Dendritic cell treated with granulocyte-macrophage colony-stimulating factor and Interleukin-4, amounts not matched to agents 40 ng/mL and 50 ng/mL, for 4 days (primary cell): ENCODE measurements at regions not wholly inside any gene's neighbourhood (a gene's known extent, or its start where the extent isn't known, plus 50 kb on each side); places are given as distances from the start of the nearest gene placed in this dataset.
"Not testable (repeated sequence)": the region's sequence is repeated elsewhere in the genome, so short reads cannot be mapped to it uniquely, and the experiment has no call there.

Experiments used
- H3K27ac Mint-ChIP-seq: one replicate; pipeline ENCODE4 v1.8.0; 2022; ENCODE audit warnings: mild to moderate bottlenecking, mixed read lengths
- H3K27me3 Mint-ChIP-seq: one replicate; pipeline ENCODE4 v1.8.0; 2022; ENCODE audit warnings: mild to moderate bottlenecking, mixed read lengths
- H3K36me3 Mint-ChIP-seq: one replicate; pipeline ENCODE4 v1.8.0; 2022; ENCODE audit warnings: low read depth, mixed read lengths
- H3K4me1 Mint-ChIP-seq: one replicate; pipeline ENCODE4 v1.8.0; 2022; ENCODE audit warnings: low read depth, mixed read lengths
- H3K4me3 Mint-ChIP-seq: one replicate; pipeline ENCODE4 v1.8.0; 2022; ENCODE audit warnings: mild to moderate bottlenecking, moderate library complexity, mixed read lengths
- H3K9me3 Mint-ChIP-seq: one replicate; pipeline ENCODE4 v1.8.0; 2022; ENCODE audit warnings: mixed read lengths
- intact Hi-C: fragments of 100-400 bp; cut with micrococcal nuclease; formaldehyde crosslinking; loops from one replicate; pipeline ENCODE4 v1.15.0; 2022

DNA sequence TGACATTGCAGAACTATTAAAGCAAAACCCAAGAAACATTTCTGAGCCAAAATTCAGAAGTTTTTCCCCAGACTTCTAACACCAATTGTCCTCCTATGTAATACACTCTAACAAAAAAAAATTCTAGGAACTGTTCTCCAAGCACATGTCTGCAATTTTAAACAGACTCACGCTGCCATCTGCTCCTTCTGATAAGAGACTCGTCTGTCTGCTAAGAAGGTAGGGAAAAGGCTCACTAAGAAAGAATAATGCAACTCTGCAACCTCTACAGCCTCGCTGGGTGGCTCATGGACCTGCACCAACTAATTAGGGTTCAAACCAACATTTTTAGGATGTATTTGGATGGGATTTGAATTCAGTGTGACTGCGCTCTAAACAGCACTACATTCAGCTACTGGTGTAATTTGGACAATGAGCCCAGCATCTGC, 366.5 kb downstream of the DSC3 start:
- Mint-ChIP-seq H3K27ac (no peak overlapping the region), H3K4me3 (no peak overlapping the region)
- intact Hi-C loops, result no loop called here

DNA sequence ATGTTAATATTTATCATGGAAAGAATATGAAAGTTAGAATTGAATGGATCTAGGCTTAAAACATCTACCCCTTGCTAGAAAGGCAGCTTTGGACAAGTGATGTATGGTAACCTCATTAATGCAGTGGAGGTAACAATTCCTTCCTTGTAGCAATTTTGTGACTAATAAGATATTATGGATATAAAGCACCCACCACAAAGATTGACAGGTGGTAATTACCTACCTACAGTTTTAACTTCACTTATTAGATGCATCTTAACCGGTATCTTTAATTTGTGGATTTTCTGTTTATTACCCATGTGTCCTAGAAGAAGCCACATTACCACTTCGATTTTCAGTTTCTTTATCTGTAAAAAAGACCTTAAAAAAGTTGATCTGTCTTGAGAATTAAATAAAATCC, 367.0 kb downstream of the DSC3 start:
- no peak overlapping the region for H3K27ac Mint-ChIP-seq
- no peak overlapping the region for H3K4me3 Mint-ChIP-seq
- no peaks in the 10 kb centered on the region for H3K4me1 Mint-ChIP-seq
- intact Hi-C loops, result no loop called here
- H3K27me3 Mint-ChIP-seq, result no peaks in the 10 kb centered on the region
- H3K9me3 Mint-ChIP-seq, result no peaks in the 10 kb centered on the region
- H3K36me3 Mint-ChIP-seq, result no peaks in the 10 kb centered on the region

More for the DNA sequence above, 366.5 kb downstream of the DSC3 start:
- H3K9me3 Mint-ChIP-seq, result no peaks in the 10 kb centered on the region
- no peaks in the 10 kb centered on the region for H3K36me3 Mint-ChIP-seq
- H3K4me1 Mint-ChIP-seq, result no peaks in the 10 kb centered on the region
- H3K27me3 Mint-ChIP-seq, result no peaks in the 10 kb centered on the region

DNA sequence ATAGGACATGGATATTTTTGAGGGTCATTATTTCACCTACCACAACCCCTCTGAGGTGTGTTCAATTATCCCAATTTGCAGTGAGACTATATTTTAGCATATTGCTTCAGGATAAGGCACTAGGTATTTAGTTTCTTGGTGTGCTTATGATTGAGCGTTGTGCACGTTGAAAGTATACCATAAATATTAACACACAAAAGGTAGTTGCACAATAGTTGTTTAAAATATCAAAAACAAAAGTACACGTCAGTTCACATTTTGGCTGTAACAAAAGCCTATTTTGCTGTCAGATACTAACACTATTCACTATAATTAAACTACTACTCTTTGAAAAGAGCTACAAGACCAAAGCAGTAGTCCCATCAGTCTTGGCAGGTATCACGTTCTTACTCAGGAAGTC, 367.5 kb downstream of the DSC3 start:
- Mint-ChIP-seq H3K27me3 (no peaks in the 10 kb centered on the region), H3K36me3 (no peaks in the 10 kb centered on the region), H3K27ac (no peak overlapping the region), H3K4me3 (no peak overlapping the region), H3K9me3 (no peaks in the 10 kb centered on the region), H3K4me1 (no peaks in the 10 kb centered on the region)
- intact Hi-C loops, result no loop called here

DNA sequence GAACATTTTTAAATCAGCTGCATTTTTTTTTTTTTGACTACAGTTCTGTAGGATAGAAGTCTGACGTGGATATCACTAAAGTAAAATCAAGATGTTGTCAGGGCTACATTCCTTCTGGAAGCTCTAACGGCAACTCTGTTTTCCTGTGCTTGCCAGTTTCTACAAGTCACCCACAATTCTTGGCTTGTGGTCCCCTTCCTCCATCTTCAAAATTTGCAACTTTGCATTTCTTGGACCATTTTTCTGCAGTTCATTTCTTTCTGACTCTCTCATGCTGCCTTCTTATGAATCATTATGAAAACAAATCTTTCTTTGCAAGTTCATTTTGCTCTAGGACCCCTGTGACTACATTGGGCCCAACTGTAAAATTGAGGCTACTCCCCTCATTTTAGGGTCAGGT, 367.9 kb downstream of the DSC3 start:
- Mint-ChIP-seq H3K4me1 (no peaks in the 10 kb centered on the region), H3K36me3 (no peaks in the 10 kb centered on the region), H3K27ac (no peak overlapping the region), H3K4me3 (no peak overlapping the region), H3K27me3 (no peaks in the 10 kb centered on the region), H3K9me3 (no peaks in the 10 kb centered on the region)
- intact Hi-C loops, result no loop called here

DNA sequence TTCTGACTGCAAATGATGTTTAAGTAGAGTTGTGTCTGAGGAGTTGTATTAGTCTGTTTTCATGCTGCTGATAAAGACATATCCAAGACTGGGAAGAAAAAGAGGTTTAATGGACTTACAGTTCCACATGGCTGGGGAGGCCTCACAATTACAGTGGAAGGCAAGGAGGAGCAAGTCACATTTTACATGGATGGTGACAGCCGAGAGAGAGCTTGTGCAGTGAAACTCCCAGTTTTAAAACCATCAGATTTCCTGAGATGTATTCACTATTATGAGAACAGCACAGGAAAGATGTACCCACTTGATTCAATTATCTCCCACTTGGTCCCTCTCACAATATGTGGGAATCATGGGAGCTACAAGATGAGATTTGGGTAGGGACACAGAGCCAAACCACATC, 370.1 kb downstream of the DSC3 start:
- H3K4me3 Mint-ChIP-seq, H3K4me1 Mint-ChIP-seq, H3K27me3 Mint-ChIP-seq, intact Hi-C loops, H3K36me3 Mint-ChIP-seq, H3K27ac Mint-ChIP-seq, H3K9me3 Mint-ChIP-seq: not testable (repeated sequence)

DNA sequence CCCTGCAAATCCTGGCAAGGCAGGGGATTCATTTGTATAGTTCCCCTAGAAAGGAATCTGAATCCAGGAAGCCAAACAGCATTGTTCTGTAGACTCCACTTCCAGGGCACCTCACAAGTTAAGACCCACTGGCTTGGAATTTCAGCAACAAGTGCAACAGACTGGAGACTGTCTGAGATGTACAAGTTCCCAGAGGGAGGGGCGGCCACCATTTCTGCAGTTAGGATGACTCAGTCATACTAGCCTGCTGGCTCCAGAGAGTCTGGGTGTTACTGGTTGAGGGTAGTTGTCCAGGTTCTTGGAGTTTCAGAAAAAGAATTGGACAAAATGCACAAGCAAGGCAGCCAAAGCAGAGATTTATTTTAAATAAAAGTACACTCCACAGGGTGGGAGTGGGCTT, 384.2 kb downstream of the DSC3 start:
- Mint-ChIP-seq H3K27ac (no peak overlapping the region), H3K4me3 (no peak overlapping the region), H3K36me3 (no peaks in the 10 kb centered on the region), H3K9me3 (peaks cover 43% of the 10 kb centered on the region), H3K27me3 (no peaks in the 10 kb centered on the region), H3K4me1 (no peaks in the 10 kb centered on the region)
- intact Hi-C loops, result no loop called here

DNA sequence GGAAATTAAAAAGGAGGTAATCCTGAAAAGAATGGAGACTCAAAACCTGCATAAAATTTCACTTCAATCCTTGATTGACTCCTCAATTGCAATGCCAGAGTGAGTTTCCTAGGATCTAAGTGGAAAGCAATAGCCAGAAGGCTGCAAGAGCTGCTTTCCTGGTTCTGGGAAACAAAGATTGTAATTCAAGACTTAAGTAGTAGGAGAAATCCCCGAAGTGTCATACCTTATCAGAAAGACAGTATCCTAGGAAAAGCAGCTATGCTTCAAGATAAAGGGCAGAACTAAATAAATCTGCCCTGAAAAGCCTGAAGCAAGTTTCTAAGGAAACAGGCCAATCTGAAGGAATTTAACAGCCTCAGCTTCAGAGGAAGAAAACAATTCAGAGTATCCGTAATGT, 390.2 kb downstream of the DSC3 start:
- intact Hi-C loops, result no loop called here
- Mint-ChIP-seq H3K4me3 (no peak overlapping the region), H3K27me3 (no peaks in the 10 kb centered on the region), H3K36me3 (no peaks in the 10 kb centered on the region), H3K9me3 (no peaks in the 10 kb centered on the region), H3K27ac (no peak overlapping the region), H3K4me1 (no peaks in the 10 kb centered on the region)

DNA sequence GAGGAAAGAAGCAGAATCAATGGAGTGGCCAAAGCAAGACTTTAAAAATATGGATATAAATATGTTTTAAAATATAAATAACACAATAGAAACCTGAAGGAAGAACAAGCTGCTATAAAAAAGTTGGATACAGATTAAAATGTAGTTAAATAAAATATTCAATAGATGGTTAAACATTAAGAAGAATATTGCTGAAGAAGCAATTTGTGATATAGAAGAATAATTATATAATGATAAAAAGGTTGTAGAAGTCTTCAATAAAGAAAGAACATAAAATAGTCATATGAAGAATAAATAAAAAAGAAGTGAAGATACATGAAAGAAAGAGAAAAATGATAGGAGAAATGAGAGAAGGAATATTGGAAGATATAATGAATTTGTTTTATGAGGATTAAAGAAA, 392.0 kb downstream of the DSC3 start:
- no peaks in the 10 kb centered on the region for H3K27me3 Mint-ChIP-seq
- no peaks in the 10 kb centered on the region for H3K36me3 Mint-ChIP-seq
- intact Hi-C loops, result no loop called here
- no peak overlapping the region for H3K4me3 Mint-ChIP-seq
- no peak overlapping the region for H3K27ac Mint-ChIP-seq
- no peaks in the 10 kb centered on the region for H3K9me3 Mint-ChIP-seq
- no peaks in the 10 kb centered on the region for H3K4me1 Mint-ChIP-seq

DNA sequence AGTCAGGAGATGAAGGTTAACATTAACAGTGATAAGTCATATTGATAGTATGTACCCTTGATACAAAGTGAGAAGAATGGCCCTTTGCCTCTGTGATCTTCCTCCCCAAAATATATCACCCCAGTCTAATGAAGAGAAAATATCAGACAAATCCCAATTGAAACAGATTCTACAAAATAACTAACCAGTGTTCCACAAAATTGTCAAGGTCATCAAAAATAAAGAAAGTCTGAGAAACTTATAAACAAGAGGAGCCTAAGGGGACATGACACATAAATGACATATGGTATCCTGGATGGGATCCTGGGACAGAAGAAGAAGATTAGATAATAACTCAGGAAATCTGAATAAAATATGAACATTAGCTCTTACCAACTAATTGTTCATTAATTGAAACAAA, 398.4 kb downstream of the DSC3 start:
- H3K4me1 Mint-ChIP-seq, result no peaks in the 10 kb centered on the region
- intact Hi-C loops, result no loop called here
- H3K36me3 Mint-ChIP-seq, result no peaks in the 10 kb centered on the region
- H3K4me3 Mint-ChIP-seq, result no peak overlapping the region
- H3K27me3 Mint-ChIP-seq, result no peaks in the 10 kb centered on the region
- no peak overlapping the region for H3K27ac Mint-ChIP-seq
- H3K9me3 Mint-ChIP-seq, result no peaks in the 10 kb centered on the region

DNA sequence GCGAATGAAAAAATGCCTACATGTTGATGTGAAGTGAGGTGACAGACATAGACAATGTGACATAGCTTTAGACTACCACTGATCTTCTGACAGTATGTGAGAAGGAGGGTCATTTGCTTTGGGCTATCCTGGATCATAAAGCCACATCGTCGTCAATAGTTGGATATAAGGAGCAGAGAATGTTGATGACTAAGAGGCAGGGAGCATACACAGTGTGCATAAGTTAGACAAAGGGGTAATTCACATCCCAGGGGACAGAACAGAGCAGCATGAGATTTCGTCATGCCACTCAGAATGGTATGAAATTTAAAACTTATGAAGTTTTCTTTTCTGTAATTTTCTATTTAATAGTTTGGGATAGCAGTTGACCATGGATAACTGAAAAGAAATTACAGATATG, 403.2 kb downstream of the DSC3 start:
- no peaks in the 10 kb centered on the region for H3K27me3 Mint-ChIP-seq
- H3K4me3 Mint-ChIP-seq, result no peak overlapping the region
- H3K27ac Mint-ChIP-seq, result no peak overlapping the region
- H3K9me3 Mint-ChIP-seq, result no peaks in the 10 kb centered on the region
- intact Hi-C loops, result no loop called here
- H3K4me1 Mint-ChIP-seq, result no peaks in the 10 kb centered on the region
- H3K36me3 Mint-ChIP-seq, result no peaks in the 10 kb centered on the region

DNA sequence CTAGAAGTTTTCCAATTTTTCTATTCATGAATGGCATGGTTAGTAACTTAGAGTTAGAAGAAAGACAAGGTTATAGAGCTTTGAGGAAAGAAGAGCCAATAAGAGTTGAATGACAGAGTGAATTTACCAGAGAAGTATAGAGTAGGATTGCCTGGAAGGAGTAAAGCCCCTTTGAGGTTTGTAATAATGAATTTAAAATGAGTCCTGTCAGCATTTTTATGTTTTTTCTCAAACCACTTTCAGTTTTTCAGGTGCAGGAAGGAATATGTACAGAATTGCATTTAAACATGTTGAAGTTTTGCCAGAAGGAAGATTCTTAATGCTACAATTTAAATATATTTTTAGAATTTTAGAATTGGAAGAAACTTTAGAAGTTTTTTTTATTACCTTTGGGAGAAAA, 408.3 kb downstream of the DSC3 start:
- Mint-ChIP-seq H3K4me3 (no peak overlapping the region), H3K27ac (no peak overlapping the region), H3K4me1 (no peaks in the 10 kb centered on the region), H3K36me3 (no peaks in the 10 kb centered on the region), H3K27me3 (no peaks in the 10 kb centered on the region), H3K9me3 (peaks cover 40% of the 10 kb centered on the region)
- intact Hi-C loops, result no loop called here

DNA sequence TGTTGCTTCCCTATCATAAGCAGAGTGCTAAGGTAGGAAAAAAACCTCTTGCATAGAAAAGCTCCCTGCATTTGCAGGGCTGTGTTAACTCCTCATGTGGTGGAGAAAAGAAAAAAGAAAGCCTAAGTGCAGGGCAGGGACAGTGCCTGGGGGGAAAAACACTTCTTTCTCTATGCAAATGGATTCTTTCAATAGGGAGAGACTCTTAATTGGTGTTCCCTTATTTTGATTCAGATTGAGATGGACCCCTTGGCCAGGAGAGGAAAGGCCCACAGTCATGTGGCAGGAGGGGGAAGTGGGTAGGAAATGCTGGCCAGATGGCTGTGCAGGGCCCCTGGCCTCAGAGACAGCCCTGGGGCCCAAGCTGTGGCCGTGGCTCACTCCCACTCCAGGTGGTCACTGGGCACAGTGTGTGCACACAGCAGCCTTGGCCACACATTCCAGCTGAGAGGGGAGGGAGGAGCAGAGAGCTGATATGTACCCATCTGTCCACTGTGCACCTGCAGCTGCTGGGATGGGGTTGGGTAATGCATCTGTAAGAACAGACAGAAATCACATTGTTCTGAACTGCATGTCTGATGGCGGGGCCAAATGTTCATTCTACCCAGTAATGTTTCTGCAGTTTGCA, 410.4 kb downstream of the DSC3 start:
- no peak overlapping the region for H3K27ac Mint-ChIP-seq
- H3K27me3 Mint-ChIP-seq, result no peaks in the 10 kb centered on the region
- H3K36me3 Mint-ChIP-seq, result no peaks in the 10 kb centered on the region
- peaks cover 45% of the 10 kb centered on the region for H3K9me3 Mint-ChIP-seq
- intact Hi-C loops, result no loop called here
- no peak overlapping the region for H3K4me3 Mint-ChIP-seq
- H3K4me1 Mint-ChIP-seq, result no peaks in the 10 kb centered on the region

DNA sequence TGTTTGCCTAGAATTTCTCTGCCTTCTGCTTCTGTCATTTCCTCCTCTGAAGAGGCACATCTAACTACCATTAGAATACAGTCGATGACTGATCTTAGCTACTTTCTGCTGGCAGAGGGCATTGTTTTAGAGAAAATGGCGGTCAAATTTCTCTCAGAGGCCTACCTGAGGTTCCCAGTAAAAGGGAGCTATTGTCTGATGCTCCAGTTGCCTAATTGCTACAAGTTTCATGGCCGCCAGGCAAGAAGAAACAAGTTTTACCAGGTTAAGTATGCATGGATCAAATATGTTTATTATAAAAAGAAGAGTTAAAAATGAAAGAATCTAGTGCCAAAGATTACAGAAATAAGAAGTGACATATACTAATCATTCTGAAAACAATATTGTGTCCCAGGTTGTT, 416.6 kb downstream of the DSC3 start:
- Mint-ChIP-seq H3K27ac (no peak overlapping the region), H3K4me3 (no peak overlapping the region), H3K4me1 (no peaks in the 10 kb centered on the region), H3K27me3 (no peaks in the 10 kb centered on the region), H3K36me3 (no peaks in the 10 kb centered on the region), H3K9me3 (peaks cover 22% of the 10 kb centered on the region)
- intact Hi-C loops, result no loop called here

DNA sequence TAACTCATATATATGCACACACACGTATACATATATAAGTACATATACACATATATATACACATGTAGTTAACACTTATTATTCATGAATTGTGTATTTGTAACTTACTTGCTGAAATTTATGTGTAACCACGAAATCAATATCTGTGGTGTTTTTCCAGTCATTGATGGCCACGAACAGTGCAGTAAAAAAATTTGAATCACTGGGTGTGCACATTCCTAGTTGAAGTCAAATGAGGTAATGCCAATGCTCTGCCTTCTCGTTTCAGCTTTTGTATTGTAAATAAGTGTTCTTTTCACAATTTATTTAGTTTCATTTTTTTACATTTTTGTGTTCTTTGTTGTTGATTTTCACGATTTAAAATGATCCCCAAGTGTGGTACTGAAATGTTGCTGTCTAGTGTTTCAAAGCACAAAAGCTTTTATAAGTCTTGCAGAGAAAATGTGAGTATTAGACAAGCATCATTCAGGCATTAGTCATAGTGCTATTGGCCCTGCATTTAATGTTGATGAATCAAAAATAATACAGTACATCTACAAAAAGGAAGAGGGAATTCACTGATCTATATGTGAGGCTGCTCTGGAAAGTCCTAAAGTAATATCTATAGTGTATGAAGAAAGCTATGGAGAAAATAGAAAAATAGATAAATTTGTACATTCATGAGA, 419.0 kb downstream of the DSC3 start:
- H3K9me3 Mint-ChIP-seq, result no peaks in the 10 kb centered on the region
- intact Hi-C loops, result no loop called here
- H3K4me1 Mint-ChIP-seq, result no peaks in the 10 kb centered on the region

DNA sequence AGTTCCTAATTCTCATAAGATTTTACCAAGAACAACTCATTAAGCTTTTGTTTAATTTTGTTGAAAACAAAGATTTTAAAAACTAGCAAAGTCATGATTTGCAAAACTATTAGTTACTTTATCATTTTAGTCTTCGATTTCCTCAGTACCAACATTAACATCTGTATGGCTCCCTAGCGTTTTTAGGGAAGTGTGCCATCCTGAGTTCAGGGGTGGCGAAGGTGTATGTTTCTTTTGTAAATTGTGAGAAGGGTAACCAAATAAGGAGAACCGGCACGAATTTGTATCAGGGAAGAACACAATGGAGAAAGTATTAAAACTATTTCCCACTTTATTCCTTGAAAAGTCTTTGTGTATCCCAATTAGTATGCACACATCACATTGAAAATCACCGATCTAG, 419.9 kb downstream of the DSC3 start:
- H3K36me3 Mint-ChIP-seq, result no peaks in the 10 kb centered on the region
- H3K27ac Mint-ChIP-seq, result no peak overlapping the region
- H3K27me3 Mint-ChIP-seq, result no peaks in the 10 kb centered on the region
- no peak overlapping the region for H3K4me3 Mint-ChIP-seq
- H3K9me3 Mint-ChIP-seq, result no peaks in the 10 kb centered on the region
- intact Hi-C loops, result no loop called here
- H3K4me1 Mint-ChIP-seq, result no peaks in the 10 kb centered on the region

More for the DNA sequence above, 419.0 kb downstream of the DSC3 start:
- Mint-ChIP-seq H3K27ac (no peak overlapping the region), H3K27me3 (no peaks in the 10 kb centered on the region), H3K36me3 (no peaks in the 10 kb centered on the region), H3K4me3 (no peak overlapping the region)
